ENCODE measurements at regions not wholly inside any gene's neighbourhood (a gene's known extent, or its start where the extent isn't known, plus 50 kb on each side); places are given as distances from the start of the nearest gene placed in this dataset.

- WGBS, result 83% methylated on average over 4 of the region's 7 CpGs
- Histone ChIP-seq H3K23ac (ENCODE audit: low read length in 2 of 2) (no peak overlapping the region), H3K14ac (ENCODE audit: low read length in 2 of 2) (no peak overlapping the region), H3K36me3 (ENCODE audit: control insufficient read depth in 1 of 2, insufficient read depth in 2 of 2, low read depth in 1 of 2, low read length in 2 of 2) (no peaks in the 10 kb centered on the region), H3K4ac (ENCODE audit: low read depth in 1 of 2, low read length in 2 of 2) (no peak overlapping the region), H4K91ac (ENCODE audit: low read length) (no peak overlapping the region), H2BK12ac (ENCODE audit: low read length in 2 of 2) (no peak overlapping the region), H3K4me3 (ENCODE audit: insufficient read depth in 1 of 2, low read depth in 1 of 2, low read length in 2 of 2) (no peak overlapping the region), H3K9ac (ENCODE audit: low read length) (no peak overlapping the region), H2AK5ac (ENCODE audit: low read length, severe bottlenecking) (peak overlapping the region; percentile 90), H3K4me1 (ENCODE audit: control insufficient read depth, insufficient read depth, low read depth, low read length) (peaks cover 4% of the 10 kb centered on the region), H3K9me3 (ENCODE audit: control insufficient read depth, low read length) (no peaks in the 10 kb centered on the region), H2BK15ac (ENCODE audit: low read depth, poor library complexity, severe bottlenecking) (no peak overlapping the region), H3K27ac (ENCODE audit: low read length, poor library complexity, severe bottlenecking) (no peak overlapping the region), H2AFZ (ENCODE audit: low read depth, low read length) (no peak overlapping the region), H2BK120ac (ENCODE audit: low read depth, low read length) (no peak overlapping the region), H4K8ac (ENCODE audit: low read length) (no peak overlapping the region), H3K4me2 (ENCODE audit: low read length, poor library complexity, severe bottlenecking) (no peak overlapping the region), H3K79me1 (replicated peaks; ENCODE audit: low read length, poor library complexity, severe bottlenecking) (peaks cover 3% of the 10 kb centered on the region), H3K27me3 (ENCODE audit: control insufficient read depth in 1 of 2, insufficient read depth in 1 of 2, low read length in 2 of 2) (no peaks in the 10 kb centered on the region), H3K18ac (ENCODE audit: low read depth in 1 of 2, low read length in 2 of 2) (no peak overlapping the region), H2BK5ac (ENCODE audit: low read depth, low read length, poor library complexity, severe bottlenecking) (no peak overlapping the region)
- no peak for DNase-seq
Measured at GRCh38 chr12:76263696-76264095, 84.5 kb downstream of the BBS10 start.

- H4K91ac ChIP-seq (ENCODE audit: low read length), result no peak overlapping the region
- H3K9me3 ChIP-seq (ENCODE audit: control insufficient read depth, low read length), result no peaks in the 10 kb centered on the region
- no peak overlapping the region for H2BK5ac ChIP-seq (ENCODE audit: low read depth, low read length, poor library complexity, severe bottlenecking)
- no peak overlapping the region for H3K27ac ChIP-seq (ENCODE audit: low read length, poor library complexity, severe bottlenecking)
- H3K18ac ChIP-seq (ENCODE audit: low read depth in 1 of 2, low read length in 2 of 2), result no peak overlapping the region
- H3K79me1 ChIP-seq (replicated peaks; ENCODE audit: low read length, poor library complexity, severe bottlenecking), result peaks cover 3% of the 10 kb centered on the region
- 93% methylated on average over 1 of the region's 1 CpG for WGBS
- no peaks in the 10 kb centered on the region for H3K27me3 ChIP-seq (ENCODE audit: control insufficient read depth in 1 of 2, insufficient read depth in 1 of 2, low read length in 2 of 2)
- peak overlapping the region; percentile 12 for H4K8ac ChIP-seq (ENCODE audit: low read length)
- H3K36me3 ChIP-seq (ENCODE audit: control insufficient read depth in 1 of 2, insufficient read depth in 2 of 2, low read depth in 1 of 2, low read length in 2 of 2), result no peaks in the 10 kb centered on the region
- no peak overlapping the region for H2BK120ac ChIP-seq (ENCODE audit: low read depth, low read length)
- H2AFZ ChIP-seq (ENCODE audit: low read depth, low read length), result no peak overlapping the region
- H3K4me1 ChIP-seq (ENCODE audit: control insufficient read depth, insufficient read depth, low read depth, low read length), result no peaks in the 10 kb centered on the region
- H3K14ac ChIP-seq (ENCODE audit: low read length in 2 of 2), result no peak overlapping the region
- peak overlapping the region; percentile 69 for H2AK5ac ChIP-seq (ENCODE audit: low read length, severe bottlenecking)
- no peak overlapping the region for H2BK12ac ChIP-seq (ENCODE audit: low read length in 2 of 2)
- H3K9ac ChIP-seq (ENCODE audit: low read length), result peak overlapping the region; percentile 80
- H2BK15ac ChIP-seq (ENCODE audit: low read depth, poor library complexity, severe bottlenecking), result no peak overlapping the region
- H3K4me2 ChIP-seq (ENCODE audit: low read length, poor library complexity, severe bottlenecking), result no peak overlapping the region
- H3K4ac ChIP-seq (ENCODE audit: low read depth in 1 of 2, low read length in 2 of 2), result no peak overlapping the region
- H3K4me3 ChIP-seq (ENCODE audit: insufficient read depth in 1 of 2, low read depth in 1 of 2, low read length in 2 of 2), result peak overlapping the region in 1 of 2 experiments; percentile 45
- no peak overlapping the region for H3K23ac ChIP-seq (ENCODE audit: low read length in 2 of 2)
- peak; percentile 22 for DNase-seq
Measured at GRCh38 chr12:76260390-76260748, 87.8 kb downstream of the BBS10 start.

- Histone ChIP-seq H3K36me3 (ENCODE audit: control insufficient read depth in 1 of 2, insufficient read depth in 2 of 2, low read depth in 1 of 2, low read length in 2 of 2) (no peaks in the 10 kb centered on the region), H3K79me1 (replicated peaks; ENCODE audit: low read length, poor library complexity, severe bottlenecking) (peaks cover 3% of the 10 kb centered on the region), H4K91ac (ENCODE audit: low read length) (no peak overlapping the region), H2BK120ac (ENCODE audit: low read depth, low read length) (no peak overlapping the region), H3K9ac (ENCODE audit: low read length) (peak overlapping the region; percentile 80), H2BK15ac (ENCODE audit: low read depth, poor library complexity, severe bottlenecking) (no peak overlapping the region), H3K4me2 (ENCODE audit: low read length, poor library complexity, severe bottlenecking) (peak overlapping the region; percentile 38), H4K8ac (ENCODE audit: low read length) (no peak overlapping the region), H3K14ac (ENCODE audit: low read length in 2 of 2) (no peak overlapping the region), H3K4ac (ENCODE audit: low read depth in 1 of 2, low read length in 2 of 2) (peak overlapping the region in 1 of 2 experiments; percentile 63), H3K4me3 (ENCODE audit: insufficient read depth in 1 of 2, low read depth in 1 of 2, low read length in 2 of 2) (peak overlapping the region in 1 of 2 experiments; percentile 45), H2AFZ (ENCODE audit: low read depth, low read length) (no peak overlapping the region), H2AK5ac (ENCODE audit: low read length, severe bottlenecking) (no peak overlapping the region), H3K27ac (ENCODE audit: low read length, poor library complexity, severe bottlenecking) (peak overlapping the region; percentile 33), H3K23ac (ENCODE audit: low read length in 2 of 2) (no peak overlapping the region), H3K27me3 (ENCODE audit: control insufficient read depth in 1 of 2, insufficient read depth in 1 of 2, low read length in 2 of 2) (no peaks in the 10 kb centered on the region), H3K18ac (ENCODE audit: low read depth in 1 of 2, low read length in 2 of 2) (peak overlapping the region in 1 of 2 experiments; percentile 35), H2BK12ac (ENCODE audit: low read length in 2 of 2) (no peak overlapping the region), H3K9me3 (ENCODE audit: control insufficient read depth, low read length) (no peaks in the 10 kb centered on the region), H3K4me1 (ENCODE audit: control insufficient read depth, insufficient read depth, low read depth, low read length) (no peaks in the 10 kb centered on the region), H2BK5ac (ENCODE audit: low read depth, low read length, poor library complexity, severe bottlenecking) (no peak overlapping the region)
- WGBS, result 36% methylated on average over 4 of the region's 4 CpGs
- peak; percentile 85 for DNase-seq
Measured at GRCh38 chr12:76259660-76260389, 88.4 kb downstream of the BBS10 start.

GRCh38 chr12:76259106-76259505 is 89.1 kb downstream of the BBS10 start:
- H3K4me1 ChIP-seq (ENCODE audit: control insufficient read depth, insufficient read depth, low read depth, low read length), result no peaks in the 10 kb centered on the region
- no peak overlapping the region for H2AK5ac ChIP-seq (ENCODE audit: low read length, severe bottlenecking)
- 20% methylated on average over 1 of the region's 1 CpG for WGBS
- H4K8ac ChIP-seq (ENCODE audit: low read length), result no peak overlapping the region
- H3K4me3 ChIP-seq (ENCODE audit: insufficient read depth in 1 of 2, low read depth in 1 of 2, low read length in 2 of 2), result no peak overlapping the region
- H3K14ac ChIP-seq (ENCODE audit: low read length in 2 of 2), result no peak overlapping the region
- H3K23ac ChIP-seq (ENCODE audit: low read length in 2 of 2), result no peak overlapping the region
- no peak overlapping the region for H4K91ac ChIP-seq (ENCODE audit: low read length)
- peak overlapping the region; percentile 1 for H2BK120ac ChIP-seq (ENCODE audit: low read depth, low read length)
- no peak overlapping the region for H2BK5ac ChIP-seq (ENCODE audit: low read depth, low read length, poor library complexity, severe bottlenecking)
- DNase-seq, result peak; percentile 62
- H3K27me3 ChIP-seq (ENCODE audit: control insufficient read depth in 1 of 2, insufficient read depth in 1 of 2, low read length in 2 of 2), result no peaks in the 10 kb centered on the region
- no peaks in the 10 kb centered on the region for H3K36me3 ChIP-seq (ENCODE audit: control insufficient read depth in 1 of 2, insufficient read depth in 2 of 2, low read depth in 1 of 2, low read length in 2 of 2)
- peaks cover 3% of the 10 kb centered on the region for H3K79me1 ChIP-seq (replicated peaks; ENCODE audit: low read length, poor library complexity, severe bottlenecking)
- H3K27ac ChIP-seq (ENCODE audit: low read length, poor library complexity, severe bottlenecking), result no peak overlapping the region
- no peak overlapping the region for H2BK15ac ChIP-seq (ENCODE audit: low read depth, poor library complexity, severe bottlenecking)
- H2AFZ ChIP-seq (ENCODE audit: low read depth, low read length), result no peak overlapping the region
- peak overlapping the region in 1 of 2 experiments; percentile 32 for H3K4ac ChIP-seq (ENCODE audit: low read depth in 1 of 2, low read length in 2 of 2)
- peak overlapping the region; percentile 80 for H3K9ac ChIP-seq (ENCODE audit: low read length)
- no peaks in the 10 kb centered on the region for H3K9me3 ChIP-seq (ENCODE audit: control insufficient read depth, low read length)
- H2BK12ac ChIP-seq (ENCODE audit: low read length in 2 of 2), result no peak overlapping the region
- H3K4me2 ChIP-seq (ENCODE audit: low read length, poor library complexity, severe bottlenecking), result no peak overlapping the region
- H3K18ac ChIP-seq (ENCODE audit: low read depth in 1 of 2, low read length in 2 of 2), result peak overlapping the region in 1 of 2 experiments; percentile 45

Measured in mesenchymal stem cell (in vitro differentiated cells and primary cell).